ENCODE measurements at regions not wholly inside any gene's neighbourhood (a gene's known extent, or its start where the extent isn't known, plus 50 kb on each side); places are given as distances from the start of the nearest gene placed in this dataset.

- no peak overlapping the region for H3K56ac ChIP-seq (ENCODE audit: insufficient read length, low read depth, low read length)
- no peak overlapping the region for H2BK15ac ChIP-seq (ENCODE audit: low read depth, low read length)
- H3K4me1 ChIP-seq (ENCODE audit: insufficient read depth, low read length), result no peaks in the 10 kb centered on the region
- H3K14ac ChIP-seq (ENCODE audit: insufficient read depth, low read length), result no peak overlapping the region
- no peak overlapping the region for H3T11ph ChIP-seq (ENCODE audit: low read length)
- no peaks in the 10 kb centered on the region for H4K20me1 ChIP-seq (ENCODE audit: control insufficient read depth, insufficient read depth, insufficient read length)
- no peak overlapping the region for H4K8ac ChIP-seq (replicated peaks; ENCODE audit: insufficient read length, low read depth, low read length)
- no peak overlapping the region for H2BK120ac ChIP-seq (ENCODE audit: low read depth, low read length, poor library complexity, severe bottlenecking)
- no peak overlapping the region for H2AK5ac ChIP-seq (ENCODE audit: insufficient read length, low read length)
- H3K23me2 ChIP-seq (ENCODE audit: insufficient read length, low read depth, low read length, poor library complexity, severe bottlenecking), result no peaks in the 10 kb centered on the region
- no peak overlapping the region for H4K5ac ChIP-seq (ENCODE audit: insufficient read length, low read depth, low read length)
- H3K9ac ChIP-seq (ENCODE audit: extremely low read depth, insufficient read length, low read length), result no peak overlapping the region
- H3K79me1 ChIP-seq (ENCODE audit: insufficient read depth, low read depth, low read length, poor library complexity, severe bottlenecking), result no peaks in the 10 kb centered on the region
- no peak overlapping the region for H2BK12ac ChIP-seq (ENCODE audit: insufficient read length, low read depth, low read length)
- no peaks in the 10 kb centered on the region for H3K79me2 ChIP-seq (ENCODE audit: insufficient read depth, low read length)
- H3K18ac ChIP-seq (ENCODE audit: insufficient read length, low read depth, low read length), result no peak overlapping the region
- no peaks in the 10 kb centered on the region for H3K9me3 ChIP-seq (ENCODE audit: control insufficient read depth, low read depth, low read length)
- no peak for DNase-seq
- Mint-ChIP-seq H3K27ac (no peak overlapping the region), H3K4me1 (no peaks in the 10 kb centered on the region), H3K4me3 (no peak overlapping the region), H3K36me3 (ENCODE audit: insufficient read depth in 1 of 3, low read depth in 3 of 3) (peaks cover 0 to 3% (median 0%) of the 10 kb centered on the region in 3 experiments; a peak in 1 of 7 replicates), H3K9me3 (peaks cover 3 to 4% of the 10 kb centered on the region in 2 experiments; a peak in 3 of 5 replicates), H3K27me3 (ENCODE audit: low read depth) (no peaks in the 10 kb centered on the region)
- H3K4ac ChIP-seq (ENCODE audit: low read depth, low read length), result no peak overlapping the region
- no peak overlapping the region for H3K27ac ChIP-seq (ENCODE audit: insufficient read length, low read depth, low read length)
- H4K91ac ChIP-seq (ENCODE audit: insufficient read length, low read depth, low read length), result no peak overlapping the region
- WGBS (ENCODE audit: extremely low coverage, insufficient read length, low lambda C conversion rate), result no CpG with 5 or more reads among the region's 2 CpGs
- no peaks in the 10 kb centered on the region for H3K27me3 ChIP-seq (ENCODE audit: insufficient read depth, low read length)
- no peak overlapping the region for H3K23ac ChIP-seq (ENCODE audit: insufficient read length, low read depth, low read length)
- H2BK20ac ChIP-seq (ENCODE audit: low read depth, low read length, poor library complexity, severe bottlenecking), result no peak overlapping the region
- H2BK5ac ChIP-seq (ENCODE audit: insufficient read length, low read length), result no peak overlapping the region
- H2AFZ ChIP-seq (ENCODE audit: low read length), result no peak overlapping the region
- no peak overlapping the region for H3K4me2 ChIP-seq (ENCODE audit: insufficient read depth, insufficient read length, low read length)
- TF ChIP-seq, protein P1, sequence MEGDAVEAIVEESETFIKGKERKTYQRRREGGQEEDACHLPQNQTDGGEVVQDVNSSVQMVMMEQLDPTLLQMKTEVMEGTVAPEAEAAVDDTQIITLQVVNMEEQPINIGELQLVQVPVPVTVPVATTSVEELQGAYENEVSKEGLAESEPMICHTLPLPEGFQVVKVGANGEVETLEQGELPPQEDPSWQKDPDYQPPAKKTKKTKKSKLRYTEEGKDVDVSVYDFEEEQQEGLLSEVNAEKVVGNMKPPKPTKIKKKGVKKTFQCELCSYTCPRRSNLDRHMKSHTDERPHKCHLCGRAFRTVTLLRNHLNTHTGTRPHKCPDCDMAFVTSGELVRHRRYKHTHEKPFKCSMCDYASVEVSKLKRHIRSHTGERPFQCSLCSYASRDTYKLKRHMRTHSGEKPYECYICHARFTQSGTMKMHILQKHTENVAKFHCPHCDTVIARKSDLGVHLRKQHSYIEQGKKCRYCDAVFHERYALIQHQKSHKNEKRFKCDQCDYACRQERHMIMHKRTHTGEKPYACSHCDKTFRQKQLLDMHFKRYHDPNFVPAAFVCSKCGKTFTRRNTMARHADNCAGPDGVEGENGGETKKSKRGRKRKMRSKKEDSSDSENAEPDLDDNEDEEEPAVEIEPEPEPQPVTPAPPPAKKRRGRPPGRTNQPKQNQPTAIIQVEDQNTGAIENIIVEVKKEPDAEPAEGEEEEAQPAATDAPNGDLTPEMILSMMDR (conservative IDR thresholded peaks at IDR 0.05), result no peak
These were observed 725.1 kb upstream of the CDH7 start for GRCh38 chr18:65025756-65026155.
